GM13977 (cell line): ENCODE measurements at regions not wholly inside any gene's neighbourhood (a gene's known extent, or its start where the extent isn't known, plus 50 kb on each side); places are given as distances from the start of the nearest gene placed in this dataset.

ENCODE experiments used
- DNase-seq: peaks from one replicate; pipeline ENCODE4 v3.0.0; 2012; ENCODE audit warnings: low spot score
- CTCF ChIP-seq: IDR thresholded peaks from 2 replicates; pipeline ENCODE4 v1.5.1; 2012; ENCODE audit warnings: mild to moderate bottlenecking, control low read depth; ENCODE audit not compliant: insufficient read depth; ENCODE audit errors: extremely low read depth, missing control alignments
- in situ Hi-C: fragments of 300-500 bp; cut with MboI; formaldehyde crosslinking; loops from one replicate; pipeline ENCODE4 v1.12.0; 2022; ENCODE audit warnings: low sequenced_read_pairs, low pct_unique_long_range_greater_than_20kb, mixed read lengths, inconsistent platforms; ENCODE audit not compliant: unreplicated experiment

- peak; percentile 56 for TF ChIP-seq CTCF
- DNase-seq, result peak; percentile 3
- in situ Hi-C loops, result no loop called here
Measured at GRCh38 chr3:81910244-81910852, 148.9 kb upstream of the GBE1 start.

GRCh38 chr3:81909796-81910195 lies 148.4 kb upstream of the GBE1 start:
- no peak for TF ChIP-seq CTCF
- in situ Hi-C loops, result no loop called here
- DNase-seq, result no peak

GRCh38 chr3:81908561-81908960 lies 147.1 kb upstream of the GBE1 start:
- in situ Hi-C loops, result no loop called here
- no peak for DNase-seq
- no peak for TF ChIP-seq CTCF

- TF ChIP-seq CTCF, result no peak
- in situ Hi-C loops, result no loop called here
- DNase-seq, result no peak
Measured at GRCh38 chr3:81898336-81898735, 136.9 kb upstream of the GBE1 start.

GRCh38 chr3:81894598-81894997 lies 133.2 kb upstream of the GBE1 start:
- no peak for DNase-seq
- TF ChIP-seq CTCF, result no peak
- in situ Hi-C loops, result no loop called here

GRCh38 chr3:81891055-81891895 lies 129.8 kb upstream of the GBE1 start:
- TF ChIP-seq CTCF, result no peak
- no peak for DNase-seq
- in situ Hi-C loops, result no loop called here
